Effector CD4-positive, alpha-beta T cell (primary cell): ENCODE measurements at regions not wholly inside any gene's neighbourhood (a gene's known extent, or its start where the extent isn't known, plus 50 kb on each side); places are given as distances from the start of the nearest gene placed in this dataset.

ENCODE experiments used
- DNase-seq: peaks from one replicate; pipeline ENCODE4 v3.0.0-alpha.2; 2020

GRCh38 chr13:103188713-103189326 is 122.6 kb upstream of the SLC10A2 start:
- DNase-seq = no peak

DNA sequence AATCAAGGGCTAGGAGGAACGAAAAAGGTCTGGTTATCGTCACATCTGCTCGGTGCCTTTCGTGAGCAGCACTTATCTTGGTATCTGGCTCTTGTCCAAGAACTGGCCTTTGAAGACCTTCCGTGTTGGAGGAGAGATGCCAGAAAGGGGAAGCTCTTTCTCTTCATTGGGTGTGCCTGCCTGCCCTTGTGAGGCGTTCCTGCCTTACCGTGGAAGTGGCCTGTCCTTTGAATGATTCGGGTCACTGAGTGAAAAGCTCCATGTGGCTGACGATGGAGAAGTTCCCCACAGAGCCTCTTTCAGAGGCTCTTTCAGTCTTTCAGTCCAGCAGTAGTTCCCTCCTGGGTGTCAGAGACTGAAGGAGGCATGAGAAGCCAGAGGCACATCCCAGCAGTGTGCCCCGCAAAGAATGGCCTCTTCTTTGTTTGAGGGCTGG is 121.5 kb upstream of the SLC10A2 start:
- DNase-seq = no peak

DNA sequence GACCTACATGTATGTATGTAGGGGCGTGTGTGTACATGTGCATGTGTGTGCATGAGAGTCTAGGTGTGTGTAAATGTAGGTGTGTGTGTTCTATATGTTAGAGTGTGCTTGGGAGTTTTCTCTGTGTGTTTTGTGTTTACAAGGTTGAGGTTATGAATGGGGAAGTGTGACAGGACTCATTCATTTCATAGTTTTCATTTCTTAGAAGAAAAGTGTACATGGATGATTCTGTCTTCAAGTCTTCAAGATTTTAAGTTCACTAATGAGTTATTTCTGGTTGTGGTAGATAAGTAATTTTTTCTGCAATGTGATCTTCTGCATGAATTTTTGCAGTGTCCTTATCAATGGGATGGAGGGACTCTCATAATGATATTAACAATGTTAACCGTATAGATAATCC is 118.2 kb upstream of the SLC10A2 start:
- DNase-seq = no peak

DNA sequence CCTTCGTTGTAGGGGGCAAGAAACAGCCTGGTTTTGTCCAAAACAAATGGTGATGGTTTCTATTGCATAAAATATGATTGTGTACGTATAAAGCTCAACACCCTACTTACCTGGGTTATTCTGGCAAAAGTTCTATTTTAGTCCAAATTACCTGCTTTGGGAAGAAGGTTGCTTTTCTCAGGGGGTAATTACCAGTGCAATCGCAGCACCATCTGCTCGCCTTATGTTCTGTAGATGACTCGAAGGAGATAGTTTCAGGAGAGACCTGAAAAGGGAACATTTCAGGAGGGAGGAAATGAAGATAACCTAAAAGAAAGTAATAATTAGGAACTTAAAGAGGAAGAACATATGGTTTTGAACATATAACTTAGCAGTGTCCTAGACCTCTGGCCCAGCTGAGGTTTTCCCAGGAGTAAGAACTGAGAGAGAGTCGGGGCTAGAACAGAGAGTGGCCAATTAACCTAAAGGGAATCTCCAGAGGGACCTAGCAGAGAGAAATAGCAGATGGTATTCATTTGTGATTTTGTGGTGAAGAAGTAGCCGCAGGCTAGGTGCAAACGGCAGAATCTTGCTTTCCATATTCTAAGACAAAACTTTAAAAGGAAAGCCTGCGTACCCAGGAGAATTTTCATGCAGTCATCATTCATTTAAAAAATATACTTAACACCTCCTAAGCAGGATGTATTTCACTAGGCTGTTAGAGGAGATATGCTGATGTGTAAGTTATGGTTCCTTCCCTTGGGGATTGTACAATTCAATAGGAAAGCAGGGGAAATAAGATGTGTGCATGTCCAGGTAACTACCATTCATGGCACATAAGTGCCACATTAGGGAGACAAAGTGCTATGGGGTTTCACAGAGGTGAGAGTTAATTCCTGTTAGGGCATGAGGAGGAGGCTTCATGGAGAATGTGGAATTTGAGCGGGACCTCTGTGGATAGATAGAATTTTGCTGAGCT is 113.0 kb upstream of the SLC10A2 start:
- no peak for DNase-seq

GRCh38 chr13:103174966-103175365 is 108.7 kb upstream of the SLC10A2 start:
- no peak for DNase-seq

DNA sequence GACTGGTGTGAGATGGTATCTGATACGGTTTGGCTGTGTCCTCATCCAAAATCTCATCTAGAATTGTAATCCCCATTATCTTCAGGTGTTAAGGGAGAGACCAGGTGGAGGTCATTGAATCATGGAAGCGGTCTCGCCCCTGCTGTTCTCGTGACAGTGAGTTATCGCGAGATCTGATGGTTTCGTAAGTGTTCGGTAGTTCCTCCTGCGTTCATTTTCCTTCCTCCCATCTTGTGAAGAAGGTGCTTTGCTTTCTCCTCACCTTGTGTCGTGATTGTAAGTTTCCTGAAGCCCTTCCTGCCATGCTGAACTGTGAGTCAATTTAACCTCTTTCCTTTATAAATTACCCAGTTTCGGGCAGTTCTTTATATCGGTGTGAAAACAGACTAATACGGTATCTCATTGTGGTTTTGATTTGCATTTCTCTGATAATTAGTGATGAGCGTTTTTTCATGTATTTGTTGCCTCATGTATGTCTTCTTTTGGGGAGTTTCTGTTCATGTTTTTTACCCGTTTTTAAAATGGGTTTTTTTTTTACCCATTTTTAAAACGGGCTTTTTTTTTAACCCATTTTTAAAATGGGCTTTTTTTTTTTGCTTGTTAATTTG is 102.8 kb upstream of the SLC10A2 start:
- DNase-seq = no peak

DNA sequence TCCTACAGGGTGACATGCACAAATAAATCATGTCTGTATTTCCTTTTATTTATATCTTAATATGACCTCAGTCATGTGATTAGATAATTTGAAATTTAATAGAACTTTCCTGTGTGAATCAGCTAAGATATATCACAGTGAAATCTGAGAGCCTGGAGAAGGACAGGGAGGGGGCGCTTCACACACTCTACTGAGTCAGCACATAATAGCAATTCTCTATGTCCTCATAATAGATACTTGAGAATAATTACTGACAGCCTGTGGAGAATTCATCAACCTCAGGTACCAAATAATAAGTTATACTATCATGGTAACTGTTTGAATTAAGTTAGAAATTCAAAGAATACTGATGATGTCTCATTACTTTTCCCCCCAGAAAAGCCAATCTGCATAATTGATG is 98.0 kb upstream of the SLC10A2 start:
- no peak for DNase-seq

- DNase-seq = no peak
These were observed 95.3 kb upstream of the SLC10A2 start for GRCh38 chr13:103161476-103161875.

DNA sequence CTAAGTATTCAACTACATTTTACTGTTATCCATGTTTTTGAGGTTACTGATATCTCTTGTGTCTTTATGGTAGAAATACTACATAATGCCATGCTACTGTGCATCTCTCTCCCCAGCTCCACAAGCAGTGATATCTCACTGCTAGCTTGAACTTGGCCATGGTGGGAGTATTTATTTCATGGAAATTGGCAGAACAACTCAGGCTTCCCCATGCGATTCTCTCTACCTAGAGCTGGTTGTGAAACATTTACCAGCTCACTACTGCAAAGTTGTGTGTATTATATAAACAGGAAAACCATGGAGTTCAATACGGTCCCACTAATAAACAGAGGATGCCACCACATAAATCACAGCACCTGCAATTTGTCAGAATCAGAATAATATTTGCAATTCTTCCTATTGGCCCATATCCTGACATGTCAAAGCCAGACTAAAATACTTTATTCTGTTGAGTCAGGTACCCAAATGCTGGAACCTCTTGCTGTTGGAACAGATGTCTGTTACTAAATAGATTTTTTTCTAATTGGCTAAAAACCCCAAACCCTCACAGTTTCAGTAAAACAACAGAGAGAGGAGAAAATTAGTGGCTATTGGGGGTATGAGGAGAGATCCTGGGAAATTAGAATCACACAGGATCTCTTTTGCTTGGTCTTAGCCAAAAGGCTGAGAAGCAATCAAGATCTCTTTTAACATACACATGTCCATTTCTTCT is 91.4 kb upstream of the SLC10A2 start:
- no peak for DNase-seq

DNA sequence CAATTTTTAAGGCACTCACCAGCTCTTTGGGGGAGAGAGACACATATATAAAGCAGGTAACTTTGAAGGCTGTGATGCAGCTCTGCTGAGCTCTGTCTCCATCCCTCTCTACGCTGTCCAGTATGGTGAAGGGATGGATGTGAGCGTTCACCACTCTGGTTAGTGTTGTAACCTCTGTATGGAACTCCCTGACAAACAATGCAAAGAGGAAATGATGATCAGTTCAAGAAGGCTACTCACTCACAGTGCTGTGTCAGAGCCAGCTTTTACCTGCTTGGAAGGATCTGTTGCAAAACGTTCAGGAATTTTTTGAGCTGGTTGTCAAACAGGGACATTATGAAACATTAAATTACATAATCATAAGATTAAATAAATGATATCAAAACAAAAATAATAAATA is 90.8 kb upstream of the SLC10A2 start:
- DNase-seq = no peak

DNA sequence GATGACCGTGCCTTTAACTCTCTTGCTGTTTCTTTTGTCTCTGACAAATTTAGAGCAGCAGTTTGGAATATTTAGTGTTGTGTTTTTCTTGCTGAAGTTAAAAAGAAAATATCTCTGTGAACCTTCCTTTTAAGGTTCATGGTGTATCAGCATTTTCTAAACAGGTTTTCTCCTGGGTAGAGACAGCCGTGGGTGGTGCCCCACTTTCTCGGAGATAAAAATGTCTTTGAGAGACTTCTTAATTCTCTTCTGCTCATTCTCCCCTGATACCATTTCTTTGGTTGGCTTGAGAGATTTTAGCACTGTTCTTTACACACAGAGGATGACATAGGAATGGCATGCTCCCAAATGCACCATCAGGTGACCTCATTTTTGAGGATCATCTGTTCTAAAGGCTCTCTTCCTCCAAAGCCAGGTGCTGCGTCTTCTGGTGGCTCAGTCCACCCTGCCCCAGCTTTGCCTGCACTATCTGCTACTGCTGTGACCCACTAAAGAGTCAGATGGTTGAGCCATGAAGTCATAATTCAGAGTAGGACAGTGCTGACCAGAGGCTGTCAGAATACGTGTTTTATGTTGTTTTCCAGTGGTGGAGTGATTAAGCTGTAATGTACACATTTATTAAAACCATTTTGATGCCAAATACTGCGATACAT is 90.3 kb upstream of the SLC10A2 start:
- DNase-seq = no peak

DNA sequence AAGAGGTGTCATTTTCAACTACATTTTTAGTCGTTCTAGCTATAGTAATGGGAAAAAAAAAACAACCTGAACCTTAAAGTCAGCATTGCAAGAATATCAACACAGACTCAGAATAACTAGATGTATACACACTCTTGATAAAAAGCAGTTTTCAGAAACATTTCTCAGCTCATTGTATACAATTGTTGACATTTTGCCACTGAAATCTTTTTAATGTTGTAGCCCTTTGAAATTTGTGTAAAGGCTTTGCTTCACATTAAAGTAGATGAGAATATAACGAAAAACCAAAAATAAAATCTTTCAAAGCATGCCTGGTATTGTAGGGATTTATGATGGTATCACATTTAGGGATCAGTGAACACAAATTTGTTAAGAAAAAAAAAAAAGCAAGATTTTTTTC is 87.2 kb upstream of the SLC10A2 start:
- no peak for DNase-seq

GRCh38 chr13:103147961-103148360 is 81.7 kb upstream of the SLC10A2 start:
- no peak for DNase-seq

DNA sequence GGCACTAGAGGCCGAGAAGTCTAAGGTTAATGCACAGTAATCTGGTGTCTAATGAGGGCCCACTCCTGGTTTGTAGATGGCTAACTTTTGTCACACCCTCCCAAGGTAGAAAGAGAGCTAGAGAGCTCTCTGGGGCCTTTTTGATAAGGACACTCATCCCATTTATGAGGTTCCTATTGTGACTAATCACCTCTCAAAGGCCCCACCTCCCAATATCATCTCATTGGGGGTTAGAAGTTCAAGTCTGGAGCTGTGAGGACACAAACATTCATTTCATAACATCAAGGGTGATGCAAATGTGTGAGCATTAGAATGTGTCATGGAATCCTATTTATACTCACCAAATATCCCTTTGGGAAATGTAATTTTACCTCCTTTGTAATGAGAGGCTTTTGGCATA is 79.2 kb upstream of the SLC10A2 start:
- DNase-seq = no peak

GRCh38 chr13:103143432-103143831 is 77.2 kb upstream of the SLC10A2 start:
- no peak for DNase-seq

- DNase-seq = no peak
These were observed 75.9 kb upstream of the SLC10A2 start for GRCh38 chr13:103142151-103142550.

- DNase-seq = no peak
These were observed 73.9 kb upstream of the SLC10A2 start for GRCh38 chr13:103140001-103140671.

DNA sequence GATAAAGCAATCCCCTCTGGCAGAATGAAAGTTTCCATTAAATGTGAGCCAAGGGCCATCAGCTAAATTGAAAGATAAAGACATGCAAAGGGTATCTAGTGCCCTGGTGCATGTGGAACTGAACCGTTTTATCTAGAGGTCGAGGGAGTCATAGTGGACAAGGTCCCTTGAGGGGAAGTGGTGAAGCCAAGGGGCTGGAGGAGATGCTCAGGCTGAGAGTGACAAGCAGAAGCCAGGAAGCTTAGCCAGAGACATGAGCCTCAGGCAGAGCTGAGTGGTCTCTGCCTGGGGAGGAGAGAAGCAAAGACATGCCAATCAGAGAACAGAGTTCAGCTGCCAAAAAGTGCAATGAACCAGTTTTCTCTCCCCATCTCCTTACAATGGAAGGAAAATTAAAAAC is 68.1 kb upstream of the SLC10A2 start:
- no peak for DNase-seq

- DNase-seq = no peak
These were observed 67.3 kb upstream of the SLC10A2 start for GRCh38 chr13:103133556-103133955.

DNA sequence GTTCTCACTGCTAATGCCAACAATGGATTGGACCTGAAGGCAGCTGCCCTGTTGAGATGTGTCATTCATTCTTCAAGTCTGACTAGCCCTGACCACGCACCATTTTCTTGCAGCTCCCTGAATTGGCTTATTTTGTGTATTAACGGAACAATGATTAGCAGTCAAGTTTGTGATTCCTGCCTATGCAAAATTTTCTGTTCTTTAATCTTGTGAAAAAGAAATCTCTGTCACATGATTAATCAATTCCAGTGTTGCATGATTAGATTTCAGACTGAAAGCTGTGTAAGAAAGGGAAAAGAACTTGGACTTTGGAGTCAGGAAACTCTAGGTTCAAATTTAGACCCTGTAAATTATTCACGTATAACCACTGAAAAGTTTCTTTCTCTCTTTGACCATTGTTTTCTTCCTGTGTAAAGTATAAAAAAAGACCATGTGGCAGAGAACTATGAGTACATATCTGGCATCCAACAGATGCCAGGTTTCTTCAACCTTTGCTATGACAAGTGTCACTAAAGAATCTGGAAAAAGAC is 64.5 kb upstream of the SLC10A2 start:
- no peak for DNase-seq

DNA sequence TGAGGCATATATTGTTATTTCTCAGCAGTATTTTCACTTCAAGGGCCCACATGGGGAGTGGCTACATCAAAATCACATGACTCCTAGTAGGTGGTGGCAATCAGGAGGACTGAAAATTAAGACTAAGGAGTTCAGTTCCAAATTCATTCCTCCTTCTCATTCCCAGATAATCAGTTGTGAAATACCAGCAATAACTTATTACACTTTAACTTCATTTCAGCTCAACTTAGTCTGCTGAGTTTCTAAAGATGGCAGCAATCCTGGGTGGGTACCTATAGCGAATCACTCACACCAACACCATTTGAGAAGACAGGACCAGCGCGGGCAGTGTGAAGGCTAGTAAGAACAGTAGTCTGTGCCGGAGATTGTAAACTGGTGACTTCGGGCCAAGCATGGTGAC is 63.9 kb upstream of the SLC10A2 start:
- DNase-seq = no peak
